ENCODE measurements at regions not wholly inside any gene's neighbourhood (a gene's known extent, or its start where the extent isn't known, plus 50 kb on each side); places are given as distances from the start of the nearest gene placed in this dataset.

DNA sequence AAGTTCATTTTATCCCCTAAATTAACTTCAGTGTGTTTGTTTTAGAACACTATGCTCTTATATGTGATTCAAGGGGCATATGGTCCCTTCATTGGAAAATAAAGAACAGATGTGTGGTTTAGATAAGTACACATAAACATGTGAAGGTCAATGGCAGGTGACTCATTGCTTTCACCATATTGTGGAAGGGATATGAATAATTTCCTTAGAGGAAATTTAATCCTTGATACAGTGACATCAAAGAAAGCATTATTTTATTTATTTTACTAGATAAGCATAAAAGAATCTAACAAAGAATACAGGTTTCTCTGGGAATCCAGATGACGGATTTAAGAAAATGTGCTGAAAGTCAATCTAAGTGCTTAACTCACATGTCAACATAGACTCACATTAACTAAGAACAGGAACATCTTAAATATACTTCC, 373.5 kb downstream of the KCTD12 start:
- TF ChIP-seq, protein P1, sequence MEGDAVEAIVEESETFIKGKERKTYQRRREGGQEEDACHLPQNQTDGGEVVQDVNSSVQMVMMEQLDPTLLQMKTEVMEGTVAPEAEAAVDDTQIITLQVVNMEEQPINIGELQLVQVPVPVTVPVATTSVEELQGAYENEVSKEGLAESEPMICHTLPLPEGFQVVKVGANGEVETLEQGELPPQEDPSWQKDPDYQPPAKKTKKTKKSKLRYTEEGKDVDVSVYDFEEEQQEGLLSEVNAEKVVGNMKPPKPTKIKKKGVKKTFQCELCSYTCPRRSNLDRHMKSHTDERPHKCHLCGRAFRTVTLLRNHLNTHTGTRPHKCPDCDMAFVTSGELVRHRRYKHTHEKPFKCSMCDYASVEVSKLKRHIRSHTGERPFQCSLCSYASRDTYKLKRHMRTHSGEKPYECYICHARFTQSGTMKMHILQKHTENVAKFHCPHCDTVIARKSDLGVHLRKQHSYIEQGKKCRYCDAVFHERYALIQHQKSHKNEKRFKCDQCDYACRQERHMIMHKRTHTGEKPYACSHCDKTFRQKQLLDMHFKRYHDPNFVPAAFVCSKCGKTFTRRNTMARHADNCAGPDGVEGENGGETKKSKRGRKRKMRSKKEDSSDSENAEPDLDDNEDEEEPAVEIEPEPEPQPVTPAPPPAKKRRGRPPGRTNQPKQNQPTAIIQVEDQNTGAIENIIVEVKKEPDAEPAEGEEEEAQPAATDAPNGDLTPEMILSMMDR (IDR thresholded peaks at IDR 0.05), result no peak
- peak in 3 of 4 donors; percentile 20 to 58 (median 50) for TF ChIP-seq POLR2AphosphoS5 (IDR thresholded peaks at IDR 0.05)

All from sigmoid colon (tissue), 4 donors.